HEK293T (cell line): ENCODE measurements at regions not wholly inside any gene's neighbourhood (a gene's known extent, or its start where the extent isn't known, plus 50 kb on each side); places are given as distances from the start of the nearest gene placed in this dataset.

Experiments used
- BHLHE40 ChIP-seq: fragments of 450-650 bp; IDR thresholded peaks from 2 replicates; pipeline ENCODE4 v1.6.1; 2016; ENCODE audit warnings: mild to moderate bottlenecking, moderate library complexity, borderline replicate concordance
- ELF4 ChIP-seq: fragments of 450-650 bp; IDR thresholded peaks from 2 replicates; pipeline ENCODE4 v1.6.1; 2017; ENCODE audit warnings: antibody characterized with exemption
- FOXA1 ChIP-seq: fragments of 450-650 bp; IDR thresholded peaks from 2 replicates; pipeline ENCODE4 v1.6.1; 2016; ENCODE audit warnings: mild to moderate bottlenecking
- FOXK2 ChIP-seq: fragments of 450-650 bp; IDR thresholded peaks from 2 replicates; pipeline ENCODE4 v1.6.1; 2016; ENCODE audit warnings: mild to moderate bottlenecking
- NFRKB ChIP-seq: fragments of 450-650 bp; IDR thresholded peaks from 2 replicates; pipeline ENCODE4 v1.6.1; 2016; ENCODE audit warnings: mild to moderate bottlenecking, moderate library complexity
- PKNOX1 ChIP-seq: fragments of 450-650 bp; IDR thresholded peaks from 2 replicates; pipeline ENCODE4 v1.6.1; 2016
- SP1 ChIP-seq: fragments of 450-650 bp; IDR thresholded peaks from 2 replicates; pipeline ENCODE4 v1.6.1; 2017
- SUZ12 ChIP-seq: fragments of 450-650 bp; IDR thresholded peaks from 2 replicates; pipeline ENCODE4 v1.6.1; 2016; ENCODE audit warnings: mild to moderate bottlenecking
- TARDBP ChIP-seq: fragments of 450-650 bp; IDR thresholded peaks from 2 replicates; pipeline ENCODE4 v1.6.1; 2016

- TF ChIP-seq TARDBP = no peak
- no peak for TF ChIP-seq SP1
- TF ChIP-seq PKNOX1 = no peak
- no peak for TF ChIP-seq ELF4
- no peak for TF ChIP-seq FOXK2
- no peak for TF ChIP-seq NFRKB
- TF ChIP-seq SUZ12 = no peak
- TF ChIP-seq FOXA1 = no peak
- no peak for TF ChIP-seq BHLHE40
Observed at GRCh38 chr9:107717529-107718314, 228.2 kb upstream of the KLF4 start.
